A673 (cell line): ENCODE measurements at regions not wholly inside any gene's neighbourhood (a gene's known extent, or its start where the extent isn't known, plus 50 kb on each side); places are given as distances from the start of the nearest gene placed in this dataset.

Experiments used
- EZH2 ChIP-seq: fragments of 200-600 bp; sonication (generic); IDR thresholded peaks from 2 replicates; pipeline ENCODE4 v1.6.1; 2017; ENCODE audit warnings: borderline replicate concordance, low read depth, mild to moderate bottlenecking, mixed read lengths, antibody characterized with exemption, low read length; ENCODE audit not compliant: poor library complexity, severe bottlenecking
- TF ChIP-seq, protein P1 (sequence below): fragments of 300-800, 200-600 bp; sonication (generic); conservative IDR thresholded peaks from 2 replicates; pipeline ENCODE4 v1.5.1; 2017; ENCODE audit warnings: low read depth, mild to moderate bottlenecking, antibody characterized with exemption, low read length, moderate library complexity, mixed read lengths

DNA sequence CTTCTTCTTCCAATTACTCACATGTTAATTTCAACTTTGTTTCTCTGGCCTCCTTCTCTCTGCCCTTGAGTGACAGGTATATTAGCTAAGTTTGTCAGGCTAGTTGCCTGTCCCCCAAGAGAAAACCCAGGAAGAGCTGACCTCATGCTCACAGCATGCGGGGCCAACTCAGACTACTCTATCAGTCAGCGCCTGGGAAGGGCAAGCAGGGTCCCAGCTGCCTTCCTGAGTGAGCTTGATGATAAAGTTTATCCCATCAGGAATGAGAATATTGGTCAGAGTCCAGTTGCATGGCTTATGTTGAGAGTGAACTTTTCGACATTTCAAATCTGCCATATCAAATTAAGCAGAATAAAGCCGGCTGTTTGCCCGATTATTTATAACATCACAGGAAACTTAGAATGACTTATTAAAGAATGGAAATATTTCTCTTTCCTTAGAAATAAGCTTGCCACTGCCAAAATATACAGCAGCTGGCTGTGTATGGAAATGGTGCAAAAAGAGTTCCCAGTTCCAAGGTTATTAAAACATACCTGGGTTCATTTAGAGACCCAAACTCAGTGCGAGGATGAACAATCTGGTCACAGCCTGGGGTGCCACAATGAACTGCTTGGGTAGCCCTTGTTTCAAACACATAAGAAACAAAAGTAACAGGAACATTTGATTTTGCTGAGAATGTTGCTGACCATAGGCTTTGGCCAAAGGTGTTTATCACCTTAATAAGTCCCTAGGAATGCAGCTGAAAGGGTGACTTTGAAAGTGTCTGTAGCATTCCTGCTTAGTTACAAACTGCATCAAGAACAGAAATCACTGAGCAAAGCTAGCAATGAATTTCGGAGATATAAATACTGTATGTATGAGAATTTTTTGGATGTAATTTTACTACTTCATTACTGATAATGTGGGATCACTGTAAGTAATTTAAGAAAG lies 1553.8 kb upstream of the FLRT2 start:
- TF ChIP-seq EZH2, result no peak
- TF ChIP-seq, protein P1, sequence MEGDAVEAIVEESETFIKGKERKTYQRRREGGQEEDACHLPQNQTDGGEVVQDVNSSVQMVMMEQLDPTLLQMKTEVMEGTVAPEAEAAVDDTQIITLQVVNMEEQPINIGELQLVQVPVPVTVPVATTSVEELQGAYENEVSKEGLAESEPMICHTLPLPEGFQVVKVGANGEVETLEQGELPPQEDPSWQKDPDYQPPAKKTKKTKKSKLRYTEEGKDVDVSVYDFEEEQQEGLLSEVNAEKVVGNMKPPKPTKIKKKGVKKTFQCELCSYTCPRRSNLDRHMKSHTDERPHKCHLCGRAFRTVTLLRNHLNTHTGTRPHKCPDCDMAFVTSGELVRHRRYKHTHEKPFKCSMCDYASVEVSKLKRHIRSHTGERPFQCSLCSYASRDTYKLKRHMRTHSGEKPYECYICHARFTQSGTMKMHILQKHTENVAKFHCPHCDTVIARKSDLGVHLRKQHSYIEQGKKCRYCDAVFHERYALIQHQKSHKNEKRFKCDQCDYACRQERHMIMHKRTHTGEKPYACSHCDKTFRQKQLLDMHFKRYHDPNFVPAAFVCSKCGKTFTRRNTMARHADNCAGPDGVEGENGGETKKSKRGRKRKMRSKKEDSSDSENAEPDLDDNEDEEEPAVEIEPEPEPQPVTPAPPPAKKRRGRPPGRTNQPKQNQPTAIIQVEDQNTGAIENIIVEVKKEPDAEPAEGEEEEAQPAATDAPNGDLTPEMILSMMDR, result no peak
